Right hindlimb (tissue), 1 donor: ENCODE measurements at regions not wholly inside any gene's neighbourhood (a gene's known extent, or its start where the extent isn't known, plus 50 kb on each side); places are given as distances from the start of the nearest gene placed in this dataset.

Experiments used
- DNase-seq: peaks from one replicate; pipeline ENCODE4 v3.0.0-alpha.2; 2018

GRCh38 chr5:4137781-4138180, 542.1 kb downstream of the IRX1 start:
- DNase-seq, result no peak

DNA sequence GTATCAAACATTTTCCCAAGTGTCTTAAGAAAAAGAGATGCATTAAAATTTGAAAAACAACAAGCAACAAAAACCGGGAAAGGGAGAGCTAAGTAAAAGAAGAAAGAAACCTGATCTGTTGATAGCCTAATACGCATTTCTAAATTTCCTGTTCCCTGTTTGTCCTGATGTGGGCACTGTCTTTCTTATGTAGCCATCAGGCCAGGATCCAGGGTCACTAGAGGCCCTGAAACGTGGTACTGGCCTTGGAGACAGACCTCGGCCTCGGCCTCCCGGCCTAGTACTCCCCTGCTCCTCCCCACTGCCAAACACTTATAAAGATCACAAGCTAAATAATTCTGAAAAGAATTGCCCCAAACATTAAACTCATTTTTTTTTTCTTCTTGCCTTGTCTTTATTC, 547.2 kb downstream of the IRX1 start:
- DNase-seq, result no peak

DNA sequence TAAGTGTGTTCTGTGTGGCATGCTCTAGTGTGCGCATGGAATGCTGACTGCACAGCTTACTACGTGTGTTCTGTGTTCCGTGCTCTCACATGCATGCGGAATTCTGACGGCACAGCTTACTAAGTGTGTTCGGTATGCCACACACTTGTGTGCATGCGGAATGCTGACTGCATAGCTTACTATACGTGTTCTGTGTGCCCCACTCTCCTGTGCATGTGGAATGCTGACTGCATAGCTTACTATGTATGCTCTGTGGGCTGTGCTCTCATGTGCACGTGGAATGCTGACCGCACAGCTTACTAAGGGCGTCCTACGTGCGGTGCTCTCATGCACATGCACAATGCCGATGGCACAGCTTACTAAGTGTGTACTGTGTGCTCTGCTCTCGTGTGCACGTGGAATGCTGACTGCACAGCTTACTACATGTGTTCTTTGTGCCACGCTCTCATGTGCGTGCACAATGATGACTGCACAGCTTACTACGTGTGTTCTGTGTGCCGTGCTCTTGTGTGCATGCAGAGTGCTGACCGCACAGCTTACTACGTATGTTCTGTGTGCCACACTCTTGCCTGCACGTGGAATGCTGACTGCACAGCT, 548.9 kb downstream of the IRX1 start:
- DNase-seq, result no peak

GRCh38 chr5:4145511-4145910, 549.9 kb downstream of the IRX1 start:
- DNase-seq, result no peak

- DNase-seq, result no peak
Measured at GRCh38 chr5:4148009-4148408, 552.4 kb downstream of the IRX1 start.

- no peak for DNase-seq
Measured at GRCh38 chr5:4150067-4150466, 554.4 kb downstream of the IRX1 start.

DNA sequence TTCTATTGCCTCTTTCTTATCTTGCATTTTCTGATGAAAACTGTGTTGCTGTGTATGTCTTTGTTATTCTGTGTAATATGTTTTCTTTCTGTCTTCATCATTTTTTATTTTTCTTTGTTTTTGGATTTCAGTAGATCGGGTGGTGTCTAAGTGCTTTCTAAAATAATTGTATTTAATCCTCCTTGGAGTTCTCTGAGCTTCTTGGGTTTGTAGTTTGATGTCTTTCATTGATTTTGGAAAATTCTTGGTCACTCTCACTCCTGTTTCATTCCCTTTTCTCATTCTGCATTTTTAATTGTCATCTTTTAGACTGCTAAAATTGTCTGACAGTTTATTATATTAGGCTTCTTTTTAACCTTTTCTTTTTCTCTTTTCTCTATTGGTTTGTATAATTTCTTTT, 560.5 kb downstream of the IRX1 start:
- DNase-seq, result no peak

GRCh38 chr5:4156889-4157288, 561.3 kb downstream of the IRX1 start:
- no peak for DNase-seq

- no peak for DNase-seq
Measured at GRCh38 chr5:4158750-4159447, 563.3 kb downstream of the IRX1 start.

GRCh38 chr5:4159681-4160080, 564.0 kb downstream of the IRX1 start:
- DNase-seq, result no peak

GRCh38 chr5:4164167-4164566, 568.5 kb downstream of the IRX1 start:
- DNase-seq, result no peak

DNA sequence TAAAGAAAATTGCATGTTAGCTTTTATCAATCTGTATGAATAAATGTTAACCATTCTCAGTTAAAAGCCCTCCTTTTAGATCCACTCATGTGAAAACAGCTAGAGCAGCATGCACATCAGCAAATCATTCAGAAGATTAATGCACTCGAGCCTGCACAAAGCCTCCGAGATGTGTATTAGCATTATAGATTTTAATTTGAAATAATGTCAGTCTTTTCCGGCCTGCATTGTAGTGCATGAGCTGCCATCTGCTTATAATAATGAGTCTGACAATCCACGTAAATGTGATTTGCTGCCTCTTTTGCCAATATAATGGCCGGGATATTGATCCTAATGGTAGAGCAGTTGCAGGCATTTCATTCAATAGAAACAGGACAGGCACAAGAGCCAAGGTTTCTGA, 585.1 kb downstream of the IRX1 start:
- DNase-seq, result no peak

- no peak for DNase-seq
Measured at GRCh38 chr5:4182144-4182543, 586.5 kb downstream of the IRX1 start.

- no peak for DNase-seq
Measured at GRCh38 chr5:4185127-4185526, 589.5 kb downstream of the IRX1 start.

DNA sequence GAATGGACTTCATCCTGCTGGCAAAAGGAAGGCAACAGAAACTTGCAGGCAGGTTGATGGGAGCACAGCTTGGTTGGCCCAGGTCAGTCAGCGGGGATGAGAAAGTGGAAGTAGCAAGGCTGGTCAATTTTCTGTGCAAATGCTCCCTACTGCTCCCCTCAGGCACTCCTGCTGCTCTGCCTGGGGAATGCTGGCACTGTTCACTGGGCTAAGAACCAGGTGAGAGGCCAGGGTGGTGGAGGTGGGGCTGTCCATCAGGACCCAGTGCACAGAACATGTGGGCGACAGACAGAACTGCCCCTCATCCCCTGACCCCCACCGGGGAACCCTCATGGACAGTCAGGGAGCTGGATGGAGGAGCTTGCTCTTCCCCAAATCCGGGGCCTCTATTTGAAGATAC, 593.1 kb downstream of the IRX1 start:
- no peak for DNase-seq

GRCh38 chr5:4189317-4189716, 593.7 kb downstream of the IRX1 start:
- no peak for DNase-seq

DNA sequence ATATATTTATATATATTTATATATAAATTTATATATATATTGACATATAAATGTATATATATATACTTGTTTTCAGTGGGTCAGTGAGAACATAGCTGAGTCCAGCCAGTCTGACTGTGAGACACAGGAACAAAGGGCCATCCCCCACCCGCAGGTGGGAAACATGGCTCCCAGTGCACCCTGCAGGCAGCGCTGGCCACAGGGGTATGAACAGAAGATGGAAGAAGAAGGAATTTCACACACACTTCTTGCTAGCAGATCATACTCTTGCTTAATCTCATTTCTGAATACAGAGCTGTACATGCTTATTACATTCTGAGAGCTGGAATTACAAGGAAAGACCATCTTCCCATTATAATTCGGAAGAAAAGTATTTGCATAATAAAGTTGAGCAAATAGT, 595.4 kb downstream of the IRX1 start:
- DNase-seq, result no peak

- DNase-seq, result no peak
Measured at GRCh38 chr5:4191703-4192102, 596.1 kb downstream of the IRX1 start.

GRCh38 chr5:4192111-4192510, 596.5 kb downstream of the IRX1 start:
- no peak for DNase-seq

DNA sequence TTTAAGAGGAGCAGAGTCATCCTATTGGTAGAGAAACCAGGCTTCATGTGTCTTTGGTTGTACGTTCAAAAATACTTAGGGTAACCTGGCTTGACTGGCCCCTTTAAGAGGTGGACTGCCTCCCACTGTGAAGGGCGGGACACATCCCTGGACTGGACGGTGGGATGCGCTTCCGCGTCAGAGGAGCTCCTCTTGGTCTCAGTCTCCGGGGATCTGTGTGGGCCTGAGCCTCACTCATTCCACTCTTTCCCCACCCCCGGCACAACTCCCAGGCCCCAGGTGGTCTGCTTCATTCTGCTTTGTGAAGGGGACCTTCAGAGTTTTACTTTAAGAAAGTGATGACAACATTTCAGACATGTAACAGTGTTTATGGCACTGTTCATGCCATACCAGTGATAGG, 601.1 kb downstream of the IRX1 start:
- DNase-seq, result no peak

- DNase-seq, result no peak
Measured at GRCh38 chr5:4197151-4197550, 601.5 kb downstream of the IRX1 start.

DNA sequence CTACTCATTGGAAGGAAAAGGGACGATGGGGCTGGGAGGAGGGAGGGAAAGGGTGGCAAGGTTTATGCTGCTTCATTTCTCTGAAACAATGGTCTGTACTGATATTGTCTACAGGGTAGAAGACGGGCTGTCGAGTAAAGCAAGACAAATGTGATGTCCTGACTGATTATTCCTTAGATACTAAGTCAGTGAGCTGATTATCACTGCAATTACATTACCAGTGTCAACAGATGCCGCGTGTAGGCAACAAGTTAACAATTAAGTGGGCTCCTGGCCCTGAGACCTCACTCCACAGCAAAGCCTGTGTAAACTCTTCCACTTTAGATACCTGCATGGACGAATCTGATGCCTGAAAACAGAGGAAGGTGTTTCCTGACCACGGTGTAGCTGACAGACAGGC, 602.8 kb downstream of the IRX1 start:
- no peak for DNase-seq

- no peak for DNase-seq
Measured at GRCh38 chr5:4199049-4199841, 603.6 kb downstream of the IRX1 start.

GRCh38 chr5:4203146-4203545, 607.5 kb downstream of the IRX1 start:
- no peak for DNase-seq
